Suprapubic skin (tissue), 4 donors: ENCODE measurements at regions not wholly inside any gene's neighbourhood (a gene's known extent, or its start where the extent isn't known, plus 50 kb on each side); places are given as distances from the start of the nearest gene placed in this dataset.

Source experiments
- DNase-seq, 2 donors: peaks; one replicate each; pipeline ENCODE4 v3.0.0-alpha.2; 2019; ENCODE audit warnings: low spot score in 2 of 2
- H3K27ac ChIP-seq: fragments of 200-600 bp; sonication (generic); one replicate; pipeline ENCODE4 v1.5.1; 2019
- H3K27me3 ChIP-seq: fragments of 200-600 bp; sonication (generic); one replicate; pipeline ENCODE4 v1.5.1; 2019
- H3K36me3 ChIP-seq: fragments of 200-600 bp; sonication (generic); one replicate; pipeline ENCODE4 v1.5.1; 2019
- H3K4me1 ChIP-seq: fragments of 200-600 bp; sonication (generic); one replicate; pipeline ENCODE4 v1.5.1; 2019
- H3K4me3 ChIP-seq: fragments of 200-600 bp; sonication (generic); one replicate; pipeline ENCODE4 v1.5.1; 2019; ENCODE audit warnings: mild to moderate bottlenecking
- H3K9me3 ChIP-seq: fragments of 200-600 bp; sonication (generic); one replicate; pipeline ENCODE4 v1.5.1; 2019
- EP300 ChIP-seq: sonication (generic); formaldehyde crosslinking; IDR thresholded peaks from one replicate; pipeline ENCODE4 v1.6.1; 2017; ENCODE audit warnings: antibody characterized with exemption
- POLR2A ChIP-seq, 2 donors: fragments of 450-650 bp; IDR thresholded peaks; one replicate each; pipeline ENCODE4 v1.6.1; 2017; ENCODE audit warnings: antibody characterized with exemption in 2 of 2, mild to moderate bottlenecking in 2 of 2, moderate library complexity in 2 of 2
- POLR2AphosphoS5 ChIP-seq, 3 donors: sonication (generic); formaldehyde crosslinking; IDR thresholded peaks; one replicate each; pipeline ENCODE4 v1.6.1; 2017; ENCODE audit warnings: antibody characterized with exemption in 3 of 3
- WGBS: methylation state at CpG from one replicate; pipeline ENCODE4 v1.1.5; 2018; 5-methylcytosine and 5-hydroxymethylcytosine counted together
- TF ChIP-seq, protein P1 (sequence below), 2 donors: fragments of 200-600 bp in 1 of 2; fragments of 450-650 bp in 1 of 2; sonication (generic) in 1 of 2; IDR thresholded peaks; one replicate each; pipeline ENCODE4 v1.5.1; 2016 to 2019; ENCODE audit warnings: antibody characterized with exemption in 2 of 2, mild to moderate bottlenecking in 1 of 2, moderate library complexity in 1 of 2

DNA sequence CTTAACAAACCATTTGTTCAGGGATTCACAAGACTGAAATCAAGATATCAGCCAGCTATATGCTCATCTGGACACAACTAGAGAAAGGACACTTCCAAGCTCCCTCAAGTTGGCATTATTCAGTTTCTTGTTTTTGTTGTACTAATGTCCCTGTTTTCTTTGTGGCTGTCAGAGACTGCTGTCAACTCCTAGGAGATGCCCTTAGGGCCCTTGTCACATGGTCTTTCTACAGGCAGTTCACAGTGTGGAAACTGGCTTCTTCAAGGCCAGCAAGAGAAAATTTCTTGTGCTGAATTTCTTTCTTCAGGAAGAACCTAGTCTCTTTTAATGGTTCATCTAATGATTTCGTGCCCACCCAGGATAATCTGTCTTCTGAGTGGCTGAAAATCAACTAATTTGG, 677.2 kb upstream of the MAN1A1 start:
- Histone ChIP-seq H3K9me3 (no peaks in the 10 kb centered on the region), H3K4me3 (no peak overlapping the region), H3K4me1 (no peaks in the 10 kb centered on the region), H3K27me3 (no peaks in the 10 kb centered on the region), H3K36me3 (no peaks in the 10 kb centered on the region), H3K27ac (no peak overlapping the region)
- TF ChIP-seq POLR2A (IDR thresholded peaks at IDR 0.05) (no peak), POLR2AphosphoS5 (IDR thresholded peaks at IDR 0.05) (no peak), EP300 (no peak)
- TF ChIP-seq, protein P1, sequence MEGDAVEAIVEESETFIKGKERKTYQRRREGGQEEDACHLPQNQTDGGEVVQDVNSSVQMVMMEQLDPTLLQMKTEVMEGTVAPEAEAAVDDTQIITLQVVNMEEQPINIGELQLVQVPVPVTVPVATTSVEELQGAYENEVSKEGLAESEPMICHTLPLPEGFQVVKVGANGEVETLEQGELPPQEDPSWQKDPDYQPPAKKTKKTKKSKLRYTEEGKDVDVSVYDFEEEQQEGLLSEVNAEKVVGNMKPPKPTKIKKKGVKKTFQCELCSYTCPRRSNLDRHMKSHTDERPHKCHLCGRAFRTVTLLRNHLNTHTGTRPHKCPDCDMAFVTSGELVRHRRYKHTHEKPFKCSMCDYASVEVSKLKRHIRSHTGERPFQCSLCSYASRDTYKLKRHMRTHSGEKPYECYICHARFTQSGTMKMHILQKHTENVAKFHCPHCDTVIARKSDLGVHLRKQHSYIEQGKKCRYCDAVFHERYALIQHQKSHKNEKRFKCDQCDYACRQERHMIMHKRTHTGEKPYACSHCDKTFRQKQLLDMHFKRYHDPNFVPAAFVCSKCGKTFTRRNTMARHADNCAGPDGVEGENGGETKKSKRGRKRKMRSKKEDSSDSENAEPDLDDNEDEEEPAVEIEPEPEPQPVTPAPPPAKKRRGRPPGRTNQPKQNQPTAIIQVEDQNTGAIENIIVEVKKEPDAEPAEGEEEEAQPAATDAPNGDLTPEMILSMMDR (IDR thresholded peaks at IDR 0.05): no peak
- DNase-seq: no peak
- WGBS: 81% methylated on average over 1 of the region's 1 CpG

DNA sequence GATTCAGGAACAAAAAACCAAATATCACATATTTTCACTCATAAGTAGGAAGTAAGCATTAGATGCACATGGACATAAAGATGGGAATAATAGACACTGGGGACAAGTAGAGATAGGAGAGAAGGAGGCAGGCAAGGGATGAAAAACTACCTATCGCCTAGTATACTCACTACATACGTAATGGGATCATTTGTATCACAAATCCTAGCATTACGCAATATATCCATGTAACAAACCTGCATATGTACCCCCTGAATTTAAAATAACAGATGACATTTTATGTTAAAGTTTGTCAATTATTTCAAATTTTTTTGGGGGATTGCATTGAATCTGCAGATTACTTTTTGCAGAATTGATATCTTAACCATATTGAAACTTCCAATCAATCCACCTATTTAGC, 660.5 kb upstream of the MAN1A1 start:
- no peak for TF ChIP-seq POLR2A (IDR thresholded peaks at IDR 0.05)
- TF ChIP-seq POLR2AphosphoS5 (IDR thresholded peaks at IDR 0.05): no peak
- TF ChIP-seq EP300: no peak
- TF ChIP-seq, protein P1 (IDR thresholded peaks at IDR 0.05): no peak
- 93% methylated on average over 3 of the region's 3 CpGs for WGBS
- no peak for DNase-seq
- Histone ChIP-seq H3K4me1 (no peaks in the 10 kb centered on the region), H3K27ac (no peak overlapping the region), H3K36me3 (no peaks in the 10 kb centered on the region), H3K27me3 (no peaks in the 10 kb centered on the region), H3K9me3 (no peaks in the 10 kb centered on the region), H3K4me3 (no peak overlapping the region)

GRCh38 chr6:120005292-120005976, 655.9 kb upstream of the MAN1A1 start:
- H3K36me3 ChIP-seq: no peaks in the 10 kb centered on the region
- WGBS: 89% methylated on average over 12 of the region's 12 CpGs
- no peak overlapping the region for H3K4me3 ChIP-seq
- TF ChIP-seq, protein P1 (IDR thresholded peaks at IDR 0.05): no peak
- no peak for TF ChIP-seq POLR2A (IDR thresholded peaks at IDR 0.05)
- TF ChIP-seq POLR2AphosphoS5 (IDR thresholded peaks at IDR 0.05): no peak
- no peak for TF ChIP-seq EP300
- H3K4me1 ChIP-seq: no peaks in the 10 kb centered on the region
- no peaks in the 10 kb centered on the region for H3K9me3 ChIP-seq
- no peak for DNase-seq
- H3K27ac ChIP-seq: no peak overlapping the region
- H3K27me3 ChIP-seq: no peaks in the 10 kb centered on the region

DNA sequence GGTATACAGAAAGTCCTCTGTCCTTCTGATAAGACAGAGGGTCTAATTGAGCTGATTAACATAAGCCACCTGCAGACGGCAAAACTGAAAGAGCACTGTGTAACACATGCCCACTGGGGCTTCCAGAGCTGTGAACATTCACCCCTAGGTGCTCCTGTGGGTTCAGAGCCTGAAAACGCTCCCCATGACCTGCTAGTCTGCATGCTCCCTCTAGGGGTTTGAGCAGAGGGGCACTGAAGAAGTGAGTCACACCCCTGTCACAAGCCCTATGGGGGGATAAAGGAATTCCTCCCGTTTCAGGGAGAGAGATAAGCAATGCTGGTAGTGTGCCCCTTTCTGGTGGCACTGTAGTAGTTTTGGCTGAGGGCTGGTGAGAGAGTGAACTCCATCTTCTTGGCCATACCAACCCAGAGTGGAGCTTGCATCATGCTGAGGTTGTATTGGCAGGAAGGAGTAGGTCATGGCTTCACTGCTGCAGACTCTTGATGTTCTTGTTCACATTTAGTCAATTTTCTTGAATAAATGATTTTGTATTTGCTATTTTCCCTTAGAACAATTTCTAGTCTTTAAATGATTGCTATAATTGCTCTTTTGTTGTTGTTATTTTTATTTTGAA, 637.5 kb upstream of the MAN1A1 start:
- WGBS: 74% methylated on average over 3 of the region's 3 CpGs
- no peak overlapping the region for H3K4me3 ChIP-seq
- no peaks in the 10 kb centered on the region for H3K27me3 ChIP-seq
- DNase-seq: no peak
- H3K27ac ChIP-seq: no peak overlapping the region
- no peaks in the 10 kb centered on the region for H3K9me3 ChIP-seq
- H3K4me1 ChIP-seq: no peaks in the 10 kb centered on the region
- no peaks in the 10 kb centered on the region for H3K36me3 ChIP-seq
- TF ChIP-seq POLR2A (IDR thresholded peaks at IDR 0.05): no peak
- TF ChIP-seq, protein P1 (IDR thresholded peaks at IDR 0.05): no peak
- no peak for TF ChIP-seq EP300
- TF ChIP-seq POLR2AphosphoS5 (IDR thresholded peaks at IDR 0.05): no peak

GRCh38 chr6:119985952-119986736, 636.6 kb upstream of the MAN1A1 start:
- Histone ChIP-seq H3K4me3 (no peak overlapping the region), H3K27me3 (no peaks in the 10 kb centered on the region), H3K27ac (no peak overlapping the region), H3K36me3 (no peaks in the 10 kb centered on the region), H3K9me3 (no peaks in the 10 kb centered on the region), H3K4me1 (no peaks in the 10 kb centered on the region)
- TF ChIP-seq POLR2A (IDR thresholded peaks at IDR 0.05) (no peak), EP300 (no peak), POLR2AphosphoS5 (IDR thresholded peaks at IDR 0.05) (no peak)
- TF ChIP-seq, protein P1 (IDR thresholded peaks at IDR 0.05): no peak
- 95% methylated on average over 4 of the region's 4 CpGs for WGBS
- DNase-seq: no peak
